HepG2 (cell line): ENCODE measurements at regions not wholly inside any gene's neighbourhood (a gene's known extent, or its start where the extent isn't known, plus 50 kb on each side); places are given as distances from the start of the nearest gene placed in this dataset.

Experiments
- FIP1L1 ChIP-seq: fragments of 200-400 bp; formaldehyde crosslinking; IDR thresholded peaks from 2 replicates; pipeline ENCODE4 v1.6.1; 2018; ENCODE audit warnings: low read depth, mild to moderate bottlenecking, low read length, moderate library complexity, borderline replicate concordance; ENCODE audit not compliant: insufficient read depth
- POLR2AphosphoS5 ChIP-seq: IDR thresholded peaks from 2 replicates; pipeline ENCODE4 v1.6.1; 2012; ENCODE audit warnings: low read depth, low read length
- SMC3 ChIP-seq: IDR thresholded peaks from 2 replicates; pipeline ENCODE4 v1.6.1; 2011; ENCODE audit warnings: low read length, improper control_type of control experiment
- TAF1 ChIP-seq: sonication (generic); formaldehyde crosslinking; IDR thresholded peaks from 2 replicates; pipeline ENCODE4 v1.4.0; 2020; ENCODE audit warnings: missing genetic modification reagents
- ZFYVE20 ChIP-seq: sonication (generic); formaldehyde crosslinking; IDR thresholded peaks from 2 replicates; pipeline ENCODE4 v1.8.0; 2023; ENCODE audit warnings: low read depth, mild to moderate bottlenecking, moderate library complexity, missing genetic modification reagents, borderline replicate concordance
- ZKSCAN1 ChIP-seq: fragments of 150-350 bp; IDR thresholded peaks from 2 replicates; pipeline ENCODE4 v1.6.1; 2014; ENCODE audit warnings: low read length
- ZNF263 ChIP-seq: sonication (generic); formaldehyde crosslinking; IDR thresholded peaks from 2 replicates; pipeline ENCODE4 v1.4.0; 2020; ENCODE audit warnings: missing genetic modification reagents
- TF ChIP-seq, protein P1 (sequence below): sonication (generic); formaldehyde crosslinking; IDR thresholded peaks from 2 replicates; pipeline ENCODE4 v1.4.0; 2020; ENCODE audit warnings: missing genetic modification reagents, mild to moderate bottlenecking, borderline replicate concordance
- TF ChIP-seq, protein P2 (sequence below): IDR thresholded peaks from 2 replicates; pipeline ENCODE4 v1.6.1; 2016; ENCODE audit warnings: low read depth, borderline replicate concordance
- TF ChIP-seq, protein P3 (sequence below): sonication (generic); formaldehyde crosslinking; IDR thresholded peaks from 2 replicates; pipeline ENCODE4 v1.5.0; 2020; ENCODE audit warnings: mild to moderate bottlenecking, missing genetic modification reagents, moderate library complexity
- TF ChIP-seq, protein P4 (sequence below): sonication (generic); formaldehyde crosslinking; IDR thresholded peaks from 2 replicates; pipeline ENCODE4 v1.4.0; 2020; ENCODE audit warnings: missing genetic modification reagents
- TF ChIP-seq, protein P5 (sequence below): fragments of 450-650 bp; IDR thresholded peaks from 2 replicates; pipeline ENCODE4 v1.6.1; 2017; ENCODE audit warnings: mild to moderate bottlenecking

DNA sequence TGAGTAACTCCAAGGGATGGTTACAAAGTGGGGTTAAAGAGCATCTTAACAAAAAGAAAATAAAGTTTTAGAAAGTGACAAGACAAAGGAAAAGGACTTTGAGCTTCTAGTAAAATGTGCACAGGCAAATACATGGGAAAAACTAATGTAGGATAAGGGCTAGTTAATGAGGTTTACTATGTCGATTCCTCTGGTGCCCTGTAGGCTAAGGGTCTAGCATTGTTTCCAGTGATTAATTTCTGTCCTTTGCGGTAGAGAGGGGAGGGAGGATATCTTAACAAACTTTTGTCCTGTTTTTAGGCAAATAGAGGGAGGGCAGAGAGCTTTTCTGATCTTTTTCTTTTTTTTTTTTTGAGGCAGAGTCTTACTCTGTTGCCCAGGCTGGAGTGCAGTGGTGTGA is 96.6 kb upstream of the SIAH1 start:
- TF ChIP-seq, protein P1, sequence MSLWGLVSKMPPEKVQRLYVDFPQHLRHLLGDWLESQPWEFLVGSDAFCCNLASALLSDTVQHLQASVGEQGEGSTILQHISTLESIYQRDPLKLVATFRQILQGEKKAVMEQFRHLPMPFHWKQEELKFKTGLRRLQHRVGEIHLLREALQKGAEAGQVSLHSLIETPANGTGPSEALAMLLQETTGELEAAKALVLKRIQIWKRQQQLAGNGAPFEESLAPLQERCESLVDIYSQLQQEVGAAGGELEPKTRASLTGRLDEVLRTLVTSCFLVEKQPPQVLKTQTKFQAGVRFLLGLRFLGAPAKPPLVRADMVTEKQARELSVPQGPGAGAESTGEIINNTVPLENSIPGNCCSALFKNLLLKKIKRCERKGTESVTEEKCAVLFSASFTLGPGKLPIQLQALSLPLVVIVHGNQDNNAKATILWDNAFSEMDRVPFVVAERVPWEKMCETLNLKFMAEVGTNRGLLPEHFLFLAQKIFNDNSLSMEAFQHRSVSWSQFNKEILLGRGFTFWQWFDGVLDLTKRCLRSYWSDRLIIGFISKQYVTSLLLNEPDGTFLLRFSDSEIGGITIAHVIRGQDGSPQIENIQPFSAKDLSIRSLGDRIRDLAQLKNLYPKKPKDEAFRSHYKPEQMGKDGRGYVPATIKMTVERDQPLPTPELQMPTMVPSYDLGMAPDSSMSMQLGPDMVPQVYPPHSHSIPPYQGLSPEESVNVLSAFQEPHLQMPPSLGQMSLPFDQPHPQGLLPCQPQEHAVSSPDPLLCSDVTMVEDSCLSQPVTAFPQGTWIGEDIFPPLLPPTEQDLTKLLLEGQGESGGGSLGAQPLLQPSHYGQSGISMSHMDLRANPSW (CRISPR knock-in tag): no peak
- TF ChIP-seq, protein P2, sequence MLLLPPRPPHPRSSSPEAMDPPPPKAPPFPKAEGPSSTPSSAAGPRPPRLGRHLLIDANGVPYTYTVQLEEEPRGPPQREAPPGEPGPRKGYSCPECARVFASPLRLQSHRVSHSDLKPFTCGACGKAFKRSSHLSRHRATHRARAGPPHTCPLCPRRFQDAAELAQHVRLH (CRISPR knock-in tag): no peak
- TF ChIP-seq, protein P3, sequence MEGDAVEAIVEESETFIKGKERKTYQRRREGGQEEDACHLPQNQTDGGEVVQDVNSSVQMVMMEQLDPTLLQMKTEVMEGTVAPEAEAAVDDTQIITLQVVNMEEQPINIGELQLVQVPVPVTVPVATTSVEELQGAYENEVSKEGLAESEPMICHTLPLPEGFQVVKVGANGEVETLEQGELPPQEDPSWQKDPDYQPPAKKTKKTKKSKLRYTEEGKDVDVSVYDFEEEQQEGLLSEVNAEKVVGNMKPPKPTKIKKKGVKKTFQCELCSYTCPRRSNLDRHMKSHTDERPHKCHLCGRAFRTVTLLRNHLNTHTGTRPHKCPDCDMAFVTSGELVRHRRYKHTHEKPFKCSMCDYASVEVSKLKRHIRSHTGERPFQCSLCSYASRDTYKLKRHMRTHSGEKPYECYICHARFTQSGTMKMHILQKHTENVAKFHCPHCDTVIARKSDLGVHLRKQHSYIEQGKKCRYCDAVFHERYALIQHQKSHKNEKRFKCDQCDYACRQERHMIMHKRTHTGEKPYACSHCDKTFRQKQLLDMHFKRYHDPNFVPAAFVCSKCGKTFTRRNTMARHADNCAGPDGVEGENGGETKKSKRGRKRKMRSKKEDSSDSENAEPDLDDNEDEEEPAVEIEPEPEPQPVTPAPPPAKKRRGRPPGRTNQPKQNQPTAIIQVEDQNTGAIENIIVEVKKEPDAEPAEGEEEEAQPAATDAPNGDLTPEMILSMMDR (CRISPR knock-in tag): no peak
- TF ChIP-seq FIP1L1 (no peak), SMC3 (no peak), ZFYVE20 (CRISPR knock-in tag) (no peak), ZNF263 (CRISPR knock-in tag) (no peak), POLR2AphosphoS5 (no peak), TAF1 (CRISPR knock-in tag) (no peak), ZKSCAN1 (no peak)
- TF ChIP-seq, protein P4, sequence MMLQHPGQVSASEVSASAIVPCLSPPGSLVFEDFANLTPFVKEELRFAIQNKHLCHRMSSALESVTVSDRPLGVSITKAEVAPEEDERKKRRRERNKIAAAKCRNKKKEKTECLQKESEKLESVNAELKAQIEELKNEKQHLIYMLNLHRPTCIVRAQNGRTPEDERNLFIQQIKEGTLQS (CRISPR knock-in tag): no peak
- TF ChIP-seq, protein P5, sequence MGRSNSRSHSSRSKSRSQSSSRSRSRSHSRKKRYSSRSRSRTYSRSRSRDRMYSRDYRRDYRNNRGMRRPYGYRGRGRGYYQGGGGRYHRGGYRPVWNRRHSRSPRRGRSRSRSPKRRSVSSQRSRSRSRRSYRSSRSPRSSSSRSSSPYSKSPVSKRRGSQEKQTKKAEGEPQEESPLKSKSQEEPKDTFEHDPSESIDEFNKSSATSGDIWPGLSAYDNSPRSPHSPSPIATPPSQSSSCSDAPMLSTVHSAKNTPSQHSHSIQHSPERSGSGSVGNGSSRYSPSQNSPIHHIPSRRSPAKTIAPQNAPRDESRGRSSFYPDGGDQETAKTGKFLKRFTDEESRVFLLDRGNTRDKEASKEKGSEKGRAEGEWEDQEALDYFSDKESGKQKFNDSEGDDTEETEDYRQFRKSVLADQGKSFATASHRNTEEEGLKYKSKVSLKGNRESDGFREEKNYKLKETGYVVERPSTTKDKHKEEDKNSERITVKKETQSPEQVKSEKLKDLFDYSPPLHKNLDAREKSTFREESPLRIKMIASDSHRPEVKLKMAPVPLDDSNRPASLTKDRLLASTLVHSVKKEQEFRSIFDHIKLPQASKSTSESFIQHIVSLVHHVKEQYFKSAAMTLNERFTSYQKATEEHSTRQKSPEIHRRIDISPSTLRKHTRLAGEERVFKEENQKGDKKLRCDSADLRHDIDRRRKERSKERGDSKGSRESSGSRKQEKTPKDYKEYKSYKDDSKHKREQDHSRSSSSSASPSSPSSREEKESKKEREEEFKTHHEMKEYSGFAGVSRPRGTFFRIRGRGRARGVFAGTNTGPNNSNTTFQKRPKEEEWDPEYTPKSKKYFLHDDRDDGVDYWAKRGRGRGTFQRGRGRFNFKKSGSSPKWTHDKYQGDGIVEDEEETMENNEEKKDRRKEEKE: no peak
